GM12872 (cell line): ENCODE measurements at regions not wholly inside any gene's neighbourhood (a gene's known extent, or its start where the extent isn't known, plus 50 kb on each side); places are given as distances from the start of the nearest gene placed in this dataset.

Experiments used
- TF ChIP-seq, protein P1 (sequence below): IDR thresholded peaks from 3 replicates; pipeline ENCODE4 v1.5.1; 2011; ENCODE audit warnings: low read depth, mild to moderate bottlenecking, low read length, moderate library complexity; ENCODE audit not compliant: insufficient read depth

GRCh38 chr4:82043809-82044137, 330.0 kb downstream of the HNRNPD start:
- TF ChIP-seq, protein P1, sequence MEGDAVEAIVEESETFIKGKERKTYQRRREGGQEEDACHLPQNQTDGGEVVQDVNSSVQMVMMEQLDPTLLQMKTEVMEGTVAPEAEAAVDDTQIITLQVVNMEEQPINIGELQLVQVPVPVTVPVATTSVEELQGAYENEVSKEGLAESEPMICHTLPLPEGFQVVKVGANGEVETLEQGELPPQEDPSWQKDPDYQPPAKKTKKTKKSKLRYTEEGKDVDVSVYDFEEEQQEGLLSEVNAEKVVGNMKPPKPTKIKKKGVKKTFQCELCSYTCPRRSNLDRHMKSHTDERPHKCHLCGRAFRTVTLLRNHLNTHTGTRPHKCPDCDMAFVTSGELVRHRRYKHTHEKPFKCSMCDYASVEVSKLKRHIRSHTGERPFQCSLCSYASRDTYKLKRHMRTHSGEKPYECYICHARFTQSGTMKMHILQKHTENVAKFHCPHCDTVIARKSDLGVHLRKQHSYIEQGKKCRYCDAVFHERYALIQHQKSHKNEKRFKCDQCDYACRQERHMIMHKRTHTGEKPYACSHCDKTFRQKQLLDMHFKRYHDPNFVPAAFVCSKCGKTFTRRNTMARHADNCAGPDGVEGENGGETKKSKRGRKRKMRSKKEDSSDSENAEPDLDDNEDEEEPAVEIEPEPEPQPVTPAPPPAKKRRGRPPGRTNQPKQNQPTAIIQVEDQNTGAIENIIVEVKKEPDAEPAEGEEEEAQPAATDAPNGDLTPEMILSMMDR = no peak

GRCh38 chr4:82043081-82043808, 330.5 kb downstream of the HNRNPD start:
- TF ChIP-seq, protein P1 = no peak

- TF ChIP-seq, protein P1 = no peak
Measured at GRCh38 chr4:82042042-82042441, 331.7 kb downstream of the HNRNPD start.

DNA sequence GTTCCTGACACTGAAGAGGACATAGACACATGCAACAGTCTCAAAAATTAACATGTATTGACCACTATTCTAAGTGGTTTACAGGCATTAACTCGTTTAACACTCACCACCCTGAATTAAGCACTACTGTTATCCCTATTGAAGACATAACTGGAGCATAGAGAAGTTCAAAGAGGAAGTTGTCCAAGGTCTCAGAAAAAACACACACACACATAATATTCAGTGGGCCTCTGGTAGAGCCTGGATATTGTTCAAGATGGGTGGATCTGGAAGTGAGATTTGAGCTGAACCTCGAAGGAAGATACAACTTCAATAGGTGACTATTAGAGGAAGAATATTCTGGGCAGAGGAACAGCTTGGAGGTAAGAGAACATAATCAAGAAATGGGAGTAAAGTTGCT, 334.9 kb downstream of the HNRNPD start:
- TF ChIP-seq, protein P1 = no peak

- TF ChIP-seq, protein P1 = no peak
Measured at GRCh38 chr4:82036181-82036580, 337.6 kb downstream of the HNRNPD start.

DNA sequence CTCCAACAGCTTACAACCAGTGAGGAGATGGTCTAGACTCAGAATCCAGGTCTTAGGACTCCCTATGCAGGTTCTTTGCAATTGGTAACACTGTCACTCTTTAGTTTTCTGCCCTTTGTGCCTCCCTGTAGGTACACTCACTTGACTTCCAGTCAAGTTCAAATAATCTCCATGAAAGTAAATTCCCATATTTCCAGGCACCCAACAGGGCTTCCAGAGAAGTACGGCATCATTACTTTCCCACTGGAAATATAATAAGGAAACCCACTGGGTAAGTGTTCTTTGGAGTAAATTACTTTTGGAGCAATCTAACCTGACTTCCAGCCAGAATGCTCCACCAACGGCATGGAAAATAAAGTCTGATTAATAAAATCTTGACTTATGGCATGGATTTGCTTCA, 338.9 kb downstream of the HNRNPD start:
- TF ChIP-seq, protein P1 = no peak

- TF ChIP-seq, protein P1 = no peak
Measured at GRCh38 chr4:82033862-82034261, 339.9 kb downstream of the HNRNPD start.

DNA sequence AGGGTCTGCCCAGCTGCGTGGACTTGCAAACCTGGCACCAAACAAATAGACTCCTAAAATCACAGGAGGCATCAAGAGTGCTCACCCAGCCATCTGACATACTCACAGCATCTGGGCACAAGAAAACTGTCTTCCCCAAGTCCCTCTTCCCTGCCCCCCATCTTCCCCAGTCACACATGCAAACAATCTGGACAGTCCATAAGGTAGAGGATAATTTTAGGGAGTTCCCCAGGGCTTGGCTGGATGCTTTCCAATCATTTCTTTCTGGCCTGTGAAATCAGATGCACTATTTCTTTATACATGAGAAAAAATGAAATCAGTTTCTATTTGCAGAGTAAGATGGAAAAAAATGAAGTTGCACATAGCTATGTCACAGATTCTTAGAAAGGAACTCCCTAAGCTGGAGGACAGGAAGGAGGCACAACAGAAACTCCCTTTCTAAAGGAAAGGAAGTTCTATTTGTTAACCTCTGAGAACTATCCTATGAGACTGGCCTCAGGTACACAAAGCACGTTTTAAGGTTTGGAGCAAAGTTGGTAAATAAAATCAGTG, 342.3 kb downstream of the HNRNPD start:
- TF ChIP-seq, protein P1 = no peak
